ENCODE measurements at regions not wholly inside any gene's neighbourhood (a gene's known extent, or its start where the extent isn't known, plus 50 kb on each side); places are given as distances from the start of the nearest gene placed in this dataset.
"Not testable (repeated sequence)": the region's sequence is repeated elsewhere in the genome, so short reads cannot be mapped to it uniquely, and the experiment has no call there.

DNA sequence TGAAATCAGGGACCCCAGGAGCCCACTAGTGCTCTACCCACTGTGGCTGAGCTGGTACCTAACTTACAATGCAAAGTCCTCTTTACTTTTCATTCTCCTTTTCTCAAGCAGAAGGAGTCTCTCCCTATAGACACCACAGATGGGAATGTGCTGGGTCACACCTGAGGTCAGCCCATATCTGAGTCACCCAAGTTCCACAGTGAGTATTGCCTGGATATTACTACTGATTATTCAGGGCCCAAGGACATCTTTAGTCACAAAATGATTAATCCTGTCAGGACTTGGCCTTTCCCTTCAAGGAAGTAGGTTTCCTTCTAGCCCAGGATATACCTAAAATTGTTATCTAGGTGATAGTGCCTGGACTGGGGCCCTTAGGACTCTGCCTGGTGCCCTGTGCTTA is 1305.2 kb downstream of the SI start:
- no peak for DNase-seq

GRCh38 chr3:163768048-163768447 is 1310.2 kb downstream of the SI start:
- DNase-seq: no peak

- no peak for DNase-seq
Measured at GRCh38 chr3:163766112-163766511, 1312.2 kb downstream of the SI start.

GRCh38 chr3:163753033-163753432 is 1325.3 kb downstream of the SI start:
- DNase-seq: no peak

GRCh38 chr3:163745204-163745603 is 1333.1 kb downstream of the SI start:
- DNase-seq: no peak

- DNase-seq: no peak
Measured at GRCh38 chr3:163735394-163735793, 1342.9 kb downstream of the SI start.

GRCh38 chr3:163730684-163731083 is 1347.6 kb downstream of the SI start:
- no peak for DNase-seq

DNA sequence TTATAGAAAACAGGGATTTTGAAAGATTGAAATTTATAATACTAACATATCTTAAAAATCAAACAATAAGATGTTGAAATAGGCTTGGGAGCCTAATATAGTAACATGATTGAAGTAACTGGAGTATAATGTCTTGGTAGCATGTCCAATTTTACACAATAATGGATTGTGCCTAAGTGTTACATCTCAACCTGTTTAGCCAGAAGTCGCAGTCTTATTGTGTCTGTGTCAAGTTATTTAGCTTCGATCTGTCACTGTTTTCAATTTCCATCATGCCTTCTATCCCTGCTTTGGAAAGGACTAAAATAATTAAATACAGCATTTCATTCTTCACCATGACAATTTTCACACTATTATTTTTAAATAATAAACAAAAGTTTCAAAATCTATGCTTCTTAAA is 1352.2 kb downstream of the SI start:
- DNase-seq: no peak

DNA sequence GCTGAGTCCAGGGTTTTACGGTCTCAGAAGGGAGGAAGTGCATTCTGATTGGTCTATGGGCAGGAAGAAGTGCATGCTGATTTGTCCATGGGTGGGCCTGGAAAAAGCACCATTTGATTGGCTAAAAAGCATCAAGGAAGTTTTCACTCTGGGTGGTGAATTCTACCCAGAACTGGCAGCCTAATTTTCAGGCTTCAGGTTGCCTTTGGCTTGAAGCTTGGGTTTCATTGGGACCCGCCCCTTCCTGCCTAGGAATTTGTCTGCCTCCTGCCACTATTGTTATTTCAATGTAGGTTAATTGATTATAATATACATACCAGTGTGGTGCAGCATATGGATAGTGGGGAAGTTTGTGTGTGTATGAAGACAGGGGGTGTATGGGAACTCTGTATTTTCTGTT is 1355.9 kb downstream of the SI start:
- DNase-seq: no peak

DNA sequence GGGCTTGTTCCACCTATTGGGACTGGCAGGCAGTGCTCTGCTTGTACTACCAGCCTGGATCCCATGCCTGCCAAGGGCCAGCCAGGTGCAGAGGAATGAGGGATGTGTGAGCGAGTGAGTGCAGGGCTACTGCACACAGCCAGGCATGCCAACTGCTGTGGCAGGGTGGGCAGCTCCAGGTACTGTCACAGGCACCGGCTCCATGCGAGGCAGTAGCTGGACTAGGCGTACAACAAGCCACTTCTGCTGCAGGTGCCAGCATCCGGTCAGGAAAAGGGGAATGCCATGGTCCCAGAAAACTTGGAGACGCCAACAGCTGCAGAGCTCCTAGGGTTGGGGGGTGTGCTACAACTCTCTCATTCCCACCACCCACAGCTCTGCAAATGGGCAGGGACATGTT is 1356.7 kb downstream of the SI start:
- DNase-seq: no peak

DNA sequence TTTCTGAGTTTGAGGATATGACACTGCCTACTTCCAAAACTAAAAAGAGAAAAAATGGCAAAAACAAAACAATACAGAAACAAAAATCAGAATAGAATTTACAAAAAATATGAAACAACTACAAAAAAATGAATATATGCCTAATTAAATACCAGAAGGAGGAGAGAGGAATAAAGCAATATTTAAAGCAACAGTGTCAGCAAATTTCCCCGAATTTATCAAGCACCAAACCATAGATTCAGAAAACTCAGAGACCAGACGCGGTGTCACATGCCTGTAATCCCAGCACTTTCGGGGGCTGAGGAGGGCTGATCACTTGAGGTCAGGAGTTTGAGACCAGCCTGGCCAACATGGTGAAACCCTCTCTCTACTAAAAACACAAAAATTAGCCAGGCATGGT is 1360.9 kb downstream of the SI start:
- no peak for DNase-seq

DNA sequence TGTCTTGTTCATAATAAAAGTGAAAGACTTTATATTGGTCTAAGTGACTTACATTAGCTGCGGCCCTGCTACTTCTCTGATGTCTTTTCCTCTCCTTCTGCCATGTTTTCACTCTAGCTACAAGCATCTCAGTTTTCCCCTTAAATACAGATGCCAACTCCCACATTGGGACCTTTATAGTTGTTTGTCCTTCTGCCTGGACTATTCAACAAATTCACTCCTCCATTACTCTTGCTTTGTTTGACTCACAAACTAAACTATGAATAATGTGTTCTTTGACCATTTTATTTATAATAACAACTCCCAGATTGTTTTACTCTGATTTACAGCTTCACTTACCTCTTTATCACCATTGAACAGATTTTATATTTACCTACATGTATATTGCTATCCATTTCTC is 1369.9 kb downstream of the SI start:
- DNase-seq: no peak

GRCh38 chr3:163707659-163708058 is 1370.6 kb downstream of the SI start:
- no peak for DNase-seq

DNA sequence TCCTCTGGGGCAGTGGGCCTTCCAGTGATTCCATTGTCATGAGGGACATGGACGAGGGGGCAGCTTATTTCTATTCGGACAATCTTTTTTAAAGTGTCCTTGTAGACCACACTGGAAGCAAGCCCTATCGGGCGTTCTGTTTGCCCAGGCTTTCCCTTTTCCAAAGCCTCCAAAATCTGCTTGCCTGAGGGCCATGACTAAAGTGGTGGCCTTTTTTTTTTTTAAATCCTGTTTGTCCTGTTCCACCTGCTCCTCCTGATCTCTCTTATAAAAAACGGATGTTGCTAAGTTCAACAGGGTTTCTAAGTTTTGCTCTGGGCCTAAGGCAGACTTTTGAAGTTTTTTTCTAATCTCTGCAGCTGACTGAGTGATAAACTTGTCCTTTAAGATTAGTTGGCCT is 1380.1 kb downstream of the SI start:
- not testable (repeated sequence) for DNase-seq

DNA sequence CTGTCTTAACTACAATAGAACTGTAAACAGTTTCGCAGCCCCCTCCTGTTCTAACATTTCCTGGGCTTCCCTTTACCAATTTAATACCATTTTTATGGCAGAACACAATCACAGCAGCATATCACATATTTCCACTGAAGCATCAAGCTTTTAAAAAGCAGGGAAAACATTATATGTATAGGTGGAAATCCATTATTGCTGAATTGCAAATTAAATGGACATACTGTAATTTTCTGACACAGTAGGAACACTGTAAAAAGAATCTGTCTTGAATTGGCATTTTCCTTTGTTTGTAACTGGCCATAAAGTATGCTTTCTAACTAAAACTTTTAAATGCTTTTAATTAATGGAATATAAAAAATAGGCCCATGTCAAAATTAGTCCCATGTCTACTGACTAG is 1385.8 kb downstream of the SI start:
- DNase-seq: no peak

DNA sequence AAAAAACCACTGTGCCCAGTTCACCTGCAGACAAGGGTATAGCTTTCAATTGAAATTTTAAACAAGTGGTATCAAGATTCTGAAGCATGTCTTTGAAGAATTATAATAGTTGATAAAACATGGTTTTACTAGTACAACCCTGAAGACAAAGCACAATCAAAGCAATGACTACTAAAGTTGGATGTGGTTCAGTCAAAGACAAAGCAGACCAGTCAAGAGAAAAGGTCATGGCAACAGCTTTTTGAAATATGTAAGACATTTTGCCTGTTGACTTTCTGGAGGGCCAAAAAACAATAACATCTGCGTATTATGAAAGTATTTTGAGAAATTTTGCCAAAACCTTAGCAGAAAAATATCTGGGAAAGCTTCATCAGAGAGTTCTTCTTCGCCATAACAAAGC is 1393.6 kb downstream of the SI start:
- DNase-seq: no peak

GRCh38 chr3:163672954-163673353 is 1405.3 kb downstream of the SI start:
- DNase-seq: no peak

DNA sequence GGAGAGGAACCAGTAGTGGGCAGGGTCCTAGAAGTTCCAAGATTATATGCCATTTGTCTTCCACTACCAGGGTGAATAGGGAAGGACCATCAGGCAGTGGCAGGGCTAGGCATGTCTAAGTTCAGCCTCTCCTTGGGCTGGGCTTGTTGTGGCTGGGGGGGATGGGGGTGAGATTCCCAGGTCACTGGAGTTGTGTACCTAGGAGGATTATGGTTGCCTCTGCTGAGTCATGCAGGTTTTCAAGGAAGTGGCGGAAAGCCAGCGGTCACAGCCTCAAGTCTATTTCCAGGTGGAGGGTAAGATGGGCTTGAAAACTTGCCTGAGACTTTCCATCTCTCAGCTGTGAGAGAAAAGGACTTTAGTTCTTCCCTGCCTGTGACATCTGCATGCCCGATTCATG is 1407.1 kb downstream of the SI start:
- DNase-seq: no peak

GRCh38 chr3:163664466-163664865 is 1413.8 kb downstream of the SI start:
- no peak for DNase-seq

- DNase-seq: no peak
Measured at GRCh38 chr3:163657088-163657487, 1421.2 kb downstream of the SI start.

DNA sequence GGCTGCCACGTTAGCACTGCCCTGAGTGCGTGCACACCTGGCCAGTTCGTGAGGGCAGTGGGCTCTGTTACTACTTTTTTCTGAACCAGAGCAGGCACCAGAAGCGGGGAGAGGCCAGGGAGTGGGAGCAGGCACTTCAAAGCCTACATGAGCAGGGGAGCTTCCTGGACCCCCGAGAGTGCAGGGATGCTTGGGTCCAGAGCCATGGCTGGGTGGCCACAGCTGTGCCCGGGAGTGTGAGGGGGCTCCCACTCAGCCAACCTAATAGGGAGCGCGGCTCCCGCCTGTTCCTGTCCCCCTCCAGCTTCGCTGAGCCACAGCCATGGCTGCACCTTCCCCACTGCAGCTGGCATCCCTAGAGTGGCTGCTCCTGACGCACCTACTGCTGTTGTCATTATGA is 1423.3 kb downstream of the SI start:
- DNase-seq: no peak

DNA sequence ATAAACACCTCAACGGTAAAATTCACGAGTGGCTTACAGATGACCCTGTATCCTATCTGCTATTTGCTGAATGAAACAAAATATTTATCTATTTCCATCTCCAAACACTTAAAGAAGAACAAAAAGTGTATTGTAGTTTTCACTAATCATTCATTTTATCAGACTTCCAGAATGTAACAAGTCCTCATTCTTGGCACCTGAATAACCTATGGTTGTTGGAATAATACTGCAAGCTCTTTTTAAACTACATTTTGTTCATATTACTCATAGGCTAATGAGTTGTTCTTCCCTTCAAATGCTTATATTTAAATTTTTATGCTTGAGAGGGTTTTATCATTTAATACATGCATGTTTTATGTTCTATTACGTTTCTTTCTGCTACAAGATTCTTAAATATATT is 1434.1 kb downstream of the SI start:
- DNase-seq: no peak

DNA sequence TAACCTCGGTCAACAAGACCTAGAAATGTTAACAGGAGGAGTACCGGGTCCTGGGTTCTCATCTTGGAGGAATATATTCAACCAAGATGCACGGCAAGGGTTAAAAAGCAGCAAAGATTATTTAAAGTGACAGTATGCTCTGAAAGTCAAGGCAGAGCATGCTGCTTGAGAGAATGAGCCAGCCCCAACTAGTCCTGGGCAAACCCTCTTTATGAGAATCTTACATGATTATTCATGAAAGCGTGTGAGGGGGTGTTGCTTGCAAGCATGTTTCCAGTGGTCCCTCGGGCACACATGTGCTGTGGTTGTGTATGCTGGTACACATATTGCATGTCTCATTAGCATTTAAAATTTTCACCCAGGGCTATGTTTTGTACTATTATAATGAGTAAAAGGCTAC is 1445.6 kb downstream of the SI start:
- DNase-seq: no peak

- DNase-seq: no peak
Measured at GRCh38 chr3:163626753-163627152, 1451.5 kb downstream of the SI start.

DNA sequence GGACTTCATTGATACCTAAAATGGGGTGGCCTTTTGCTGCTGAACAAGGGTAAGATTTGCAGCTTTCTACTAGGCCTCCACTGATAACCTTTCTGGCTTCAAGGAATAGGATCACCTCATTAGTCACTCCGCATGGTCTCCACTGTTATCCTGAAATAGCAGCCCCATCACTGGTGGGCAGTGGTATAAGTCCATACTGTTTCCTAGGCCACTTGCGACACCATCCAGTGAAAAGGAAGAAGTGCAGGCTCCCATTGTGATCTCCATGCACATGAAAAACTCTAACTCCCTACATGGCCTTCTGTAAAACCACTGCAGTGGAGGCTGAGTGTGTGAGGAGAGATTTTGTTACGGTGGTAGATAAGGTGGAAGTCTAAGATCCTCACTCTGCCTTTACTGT is 1455.9 kb downstream of the SI start:
- peak; percentile 60 for DNase-seq

DNA sequence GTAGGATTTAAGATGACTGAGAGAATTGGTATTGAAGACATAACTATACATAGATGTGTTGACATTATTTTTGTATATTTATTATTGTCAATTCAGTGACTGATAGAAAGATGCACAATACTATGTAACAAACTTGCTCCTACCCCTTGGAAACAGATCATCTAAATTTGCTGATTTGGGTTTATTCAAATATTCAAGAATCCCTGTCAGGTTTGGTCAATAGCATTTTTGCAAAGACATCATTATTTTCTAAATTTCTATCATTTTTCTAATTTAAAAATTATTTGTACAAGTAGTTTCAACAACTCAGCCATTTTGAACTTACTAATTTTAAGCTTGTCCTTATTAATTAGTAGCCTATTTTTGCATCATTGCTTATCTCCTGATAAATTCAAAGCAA is 1463.4 kb downstream of the SI start:
- no peak for DNase-seq

Data from retina (tissue), 1 donor.